ENCODE measurements at regions not wholly inside any gene's neighbourhood (a gene's known extent, or its start where the extent isn't known, plus 50 kb on each side); places are given as distances from the start of the nearest gene placed in this dataset.

GRCh38 chr1:80656014-80656636 lies 1144.6 kb upstream of the ADGRL2 start:
- TF ChIP-seq POLR2AphosphoS5 (IDR thresholded peaks at IDR 0.05): no peak
- TF ChIP-seq CTCF (IDR thresholded peaks at IDR 0.05): no peak
- no peak for TF ChIP-seq POLR2A (IDR thresholded peaks at IDR 0.05)
- Histone ChIP-seq H3K9me3 (no peaks in the 10 kb centered on the region), H3K4me3 (no peak overlapping the region), H3K27me3 (no peaks in the 10 kb centered on the region), H3K36me3 (no peaks in the 10 kb centered on the region), H3K27ac (no peak overlapping the region), H3K4me1 (no peaks in the 10 kb centered on the region)
- no peak for DNase-seq (ENCODE audit: low spot score in 2 of 2)
- intact Hi-C loops (cut with DNase I; ENCODE audit: low total_unique reads): no loop called here

DNA sequence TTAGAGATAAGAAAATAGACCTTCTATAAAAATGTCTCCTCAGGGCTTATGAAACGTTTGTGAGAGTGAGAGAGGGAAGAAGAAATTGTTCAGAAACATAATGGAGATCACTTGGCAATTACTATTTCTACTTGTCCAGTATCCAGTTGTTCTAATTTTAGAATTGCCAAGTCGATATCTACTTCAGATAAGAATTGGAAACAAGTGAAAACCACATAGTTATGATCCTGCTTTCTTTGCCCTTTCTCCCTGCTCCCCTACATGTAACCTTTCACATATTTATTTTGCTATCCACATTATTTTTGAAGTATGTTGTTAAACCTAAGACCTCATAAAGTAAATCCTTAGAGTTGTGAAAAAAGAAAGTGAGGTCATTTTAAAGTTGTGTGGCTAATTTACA lies 1154.7 kb upstream of the ADGRL2 start:
- H3K4me3 ChIP-seq: no peak overlapping the region
- TF ChIP-seq POLR2AphosphoS5 (IDR thresholded peaks at IDR 0.05) (no peak), CTCF (IDR thresholded peaks at IDR 0.05) (no peak), POLR2A (IDR thresholded peaks at IDR 0.05) (no peak)
- H3K9me3 ChIP-seq: no peaks in the 10 kb centered on the region
- no peaks in the 10 kb centered on the region for H3K4me1 ChIP-seq
- H3K27me3 ChIP-seq: no peaks in the 10 kb centered on the region
- DNase-seq (ENCODE audit: low spot score in 2 of 2): no peak
- intact Hi-C loops (cut with DNase I; ENCODE audit: low total_unique reads): no loop called here
- H3K27ac ChIP-seq: no peak overlapping the region
- H3K36me3 ChIP-seq: no peaks in the 10 kb centered on the region

- H3K4me3 ChIP-seq: no peak overlapping the region
- no peaks in the 10 kb centered on the region for H3K36me3 ChIP-seq
- DNase-seq (ENCODE audit: low spot score in 2 of 2): no peak
- H3K27ac ChIP-seq: no peak overlapping the region
- TF ChIP-seq POLR2A (IDR thresholded peaks at IDR 0.05) (no peak), POLR2AphosphoS5 (IDR thresholded peaks at IDR 0.05) (no peak), CTCF (IDR thresholded peaks at IDR 0.05) (no peak)
- intact Hi-C loops (cut with DNase I; ENCODE audit: low total_unique reads): loop anchor here (2.0 kb wide), 1 partner anchor 49 kb away; no protein-coding TSS in a partner anchor
- H3K27me3 ChIP-seq: no peaks in the 10 kb centered on the region
- no peaks in the 10 kb centered on the region for H3K9me3 ChIP-seq
- no peaks in the 10 kb centered on the region for H3K4me1 ChIP-seq
These were observed 1155.1 kb upstream of the ADGRL2 start for GRCh38 chr1:80645621-80646020.

GRCh38 chr1:80640978-80641377 lies 1159.8 kb upstream of the ADGRL2 start:
- no peak overlapping the region for H3K27ac ChIP-seq
- H3K36me3 ChIP-seq: no peaks in the 10 kb centered on the region
- H3K27me3 ChIP-seq: no peaks in the 10 kb centered on the region
- intact Hi-C loops (cut with DNase I; ENCODE audit: low total_unique reads): no loop called here
- H3K4me3 ChIP-seq: no peak overlapping the region
- TF ChIP-seq CTCF (IDR thresholded peaks at IDR 0.05) (no peak), POLR2A (IDR thresholded peaks at IDR 0.05) (no peak), POLR2AphosphoS5 (IDR thresholded peaks at IDR 0.05) (no peak)
- no peak for DNase-seq (ENCODE audit: low spot score in 2 of 2)
- H3K4me1 ChIP-seq: no peaks in the 10 kb centered on the region
- no peaks in the 10 kb centered on the region for H3K9me3 ChIP-seq

DNA sequence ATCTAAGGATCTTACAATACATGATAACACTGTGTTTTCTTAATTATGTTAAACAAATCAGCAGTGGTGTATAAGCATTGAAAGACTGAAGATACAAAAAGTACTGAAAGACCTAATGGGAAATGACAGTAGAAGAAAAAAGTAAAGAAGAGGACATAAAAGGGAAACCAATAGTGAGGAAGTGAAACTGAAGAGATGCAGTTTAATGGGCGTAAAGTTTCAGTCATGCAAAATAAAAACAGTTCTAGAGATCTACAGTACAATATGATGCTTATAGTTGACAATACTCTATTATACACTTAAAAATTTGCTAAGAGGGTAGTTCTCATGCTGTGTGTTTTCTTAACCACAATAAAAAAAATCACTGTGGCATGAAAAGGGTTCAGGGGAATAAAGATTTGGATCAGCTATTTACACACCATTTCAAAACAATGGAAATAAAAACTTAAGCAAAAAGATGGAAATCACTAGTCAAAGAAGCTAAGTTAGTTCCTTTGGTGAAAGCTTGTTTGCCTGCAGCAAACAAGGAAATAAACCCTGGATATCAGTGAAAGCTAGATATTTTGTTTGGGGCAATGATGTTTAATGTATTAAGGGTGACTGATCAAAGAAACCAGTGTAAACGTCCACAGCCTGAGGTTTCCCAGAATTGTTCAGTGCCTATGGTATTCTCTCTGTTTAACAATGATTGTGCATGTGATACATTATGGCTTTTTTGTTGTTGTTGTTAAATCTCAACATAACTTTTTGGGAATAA lies 1160.8 kb upstream of the ADGRL2 start:
- no peaks in the 10 kb centered on the region for H3K27me3 ChIP-seq
- no peaks in the 10 kb centered on the region for H3K36me3 ChIP-seq
- no peak overlapping the region for H3K27ac ChIP-seq
- no peaks in the 10 kb centered on the region for H3K4me1 ChIP-seq
- H3K9me3 ChIP-seq: no peaks in the 10 kb centered on the region
- intact Hi-C loops (cut with DNase I; ENCODE audit: low total_unique reads): no loop called here
- TF ChIP-seq POLR2A (IDR thresholded peaks at IDR 0.05) (no peak), CTCF (IDR thresholded peaks at IDR 0.05) (no peak), POLR2AphosphoS5 (IDR thresholded peaks at IDR 0.05) (no peak)
- no peak for DNase-seq (ENCODE audit: low spot score in 2 of 2)
- no peak overlapping the region for H3K4me3 ChIP-seq

Data from breast epithelium (tissue), 4 donors.